ENCODE measurements at regions not wholly inside any gene's neighbourhood (a gene's known extent, or its start where the extent isn't known, plus 50 kb on each side); places are given as distances from the start of the nearest gene placed in this dataset.
"Not testable (repeated sequence)": the region's sequence is repeated elsewhere in the genome, so short reads cannot be mapped to it uniquely, and the experiment has no call there.

- DNase-seq (ENCODE audit: low read depth), result no peak
These were observed 107.0 kb upstream of the TMEM132E start for GRCh38 chr17:34472363-34472762.

DNA sequence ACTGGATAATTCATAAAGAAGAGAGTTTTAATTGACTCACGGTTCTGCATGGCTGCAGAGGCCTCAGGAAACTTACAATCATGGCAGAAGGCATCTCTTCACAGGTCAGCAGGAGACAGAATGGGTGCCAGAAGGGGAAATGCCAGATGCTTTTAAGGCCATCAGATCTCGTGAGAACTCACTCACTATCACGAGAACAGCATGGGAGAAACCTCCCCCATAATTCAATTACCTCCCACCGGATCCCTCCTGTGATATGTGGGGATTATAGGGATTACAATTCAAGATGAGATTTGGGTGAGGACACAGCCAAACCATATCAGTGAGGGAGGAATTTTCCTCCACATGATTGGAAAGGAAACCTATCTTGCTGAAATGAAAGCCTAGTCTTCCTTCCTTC, 108.1 kb upstream of the TMEM132E start:
- DNase-seq (ENCODE audit: low read depth), result not testable (repeated sequence)

GRCh38 chr17:34465789-34466188, 102.8 kb upstream of the CCL1 start:
- no peak for DNase-seq (ENCODE audit: low read depth)

- DNase-seq (ENCODE audit: low read depth), result no peak
These were observed 101.8 kb upstream of the CCL1 start for GRCh38 chr17:34464812-34465211.

GRCh38 chr17:34458266-34458665, 95.2 kb upstream of the CCL1 start:
- no peak for DNase-seq (ENCODE audit: low read depth)

- DNase-seq (ENCODE audit: low read depth), result no peak
These were observed 93.1 kb upstream of the CCL1 start for GRCh38 chr17:34456121-34456520.

DNA sequence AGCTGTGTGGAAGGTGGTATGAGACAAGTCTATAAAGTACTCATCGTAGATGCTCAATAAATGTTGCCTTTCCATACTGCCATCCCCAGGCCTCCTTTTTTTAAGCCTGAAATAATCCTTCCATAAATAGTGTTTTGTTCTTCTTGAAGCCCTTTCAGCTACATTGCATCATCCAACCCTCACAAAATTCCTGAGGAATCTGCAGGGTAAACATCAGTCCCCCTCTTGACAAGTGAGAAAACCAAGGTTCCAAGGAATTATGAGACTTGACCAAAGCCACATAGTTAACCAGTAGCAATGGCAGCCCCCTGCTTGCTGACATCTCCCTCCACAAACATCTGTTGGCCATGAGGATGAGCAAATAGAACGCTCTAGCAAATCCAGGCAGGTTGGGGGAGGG, 89.7 kb upstream of the CCL1 start:
- DNase-seq (ENCODE audit: low read depth), result no peak

- no peak for DNase-seq (ENCODE audit: low read depth)
These were observed 88.3 kb upstream of the CCL1 start for GRCh38 chr17:34451313-34451712.

DNA sequence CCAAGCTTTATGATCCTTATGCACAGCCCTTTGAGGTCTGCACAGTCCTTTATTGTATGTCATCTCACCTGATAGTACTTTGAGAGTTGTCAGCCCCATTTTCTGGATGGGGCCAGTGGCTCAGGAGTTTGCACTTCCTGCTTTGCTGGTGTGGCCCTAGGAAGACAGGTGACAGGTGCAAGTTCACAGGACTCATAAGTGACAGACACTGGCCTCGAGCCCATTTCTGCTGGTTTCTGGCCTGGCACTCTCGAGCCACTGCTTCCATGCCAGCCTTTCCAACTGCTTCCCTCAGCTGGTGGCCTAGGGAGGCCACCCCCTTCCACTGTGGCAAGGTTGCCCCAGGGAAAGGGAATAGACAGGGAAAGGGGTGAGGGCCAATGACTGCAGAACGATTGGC, 84.4 kb upstream of the CCL1 start:
- no peak for DNase-seq (ENCODE audit: low read depth)

GRCh38 chr17:34445101-34445500, 82.1 kb upstream of the CCL1 start:
- DNase-seq (ENCODE audit: low read depth), result no peak

- no peak for DNase-seq (ENCODE audit: low read depth)
These were observed 80.8 kb upstream of the CCL1 start for GRCh38 chr17:34443619-34444469.

DNA sequence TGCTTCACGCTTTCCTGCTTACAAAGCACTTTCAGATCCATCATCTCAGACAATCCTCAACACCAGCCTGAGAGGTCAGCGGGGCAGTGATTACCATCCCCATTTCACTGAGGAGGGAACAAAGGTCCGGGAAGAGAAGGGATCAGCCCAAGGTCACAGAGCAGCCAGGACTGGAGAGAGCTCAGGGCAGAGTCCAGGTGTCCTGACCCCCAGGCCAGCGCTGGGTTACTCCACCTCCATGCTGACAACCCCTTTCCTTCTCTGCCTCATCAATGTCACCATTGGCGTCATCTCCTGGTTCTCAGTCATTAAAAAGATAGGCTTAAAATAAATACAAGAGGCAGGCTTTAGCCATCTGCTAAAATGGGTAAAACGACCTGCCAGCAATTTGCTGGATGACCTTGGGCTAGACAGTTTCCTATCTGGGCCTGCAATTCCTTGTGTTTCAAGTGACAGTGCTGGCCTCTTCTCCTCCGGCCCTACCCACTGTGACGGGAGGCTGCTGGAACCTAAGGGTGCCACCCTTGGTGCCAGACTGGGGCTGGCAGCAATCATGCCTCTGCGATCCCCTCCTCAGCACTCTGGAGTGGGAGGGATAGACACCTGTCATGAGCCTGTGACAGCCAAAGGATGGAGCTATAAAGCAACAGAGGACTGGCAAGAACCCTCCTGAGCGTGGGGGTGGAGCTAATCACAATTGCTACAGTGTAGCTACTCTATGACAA, 79.5 kb upstream of the CCL1 start:
- DNase-seq (ENCODE audit: low read depth), result no peak

DNA sequence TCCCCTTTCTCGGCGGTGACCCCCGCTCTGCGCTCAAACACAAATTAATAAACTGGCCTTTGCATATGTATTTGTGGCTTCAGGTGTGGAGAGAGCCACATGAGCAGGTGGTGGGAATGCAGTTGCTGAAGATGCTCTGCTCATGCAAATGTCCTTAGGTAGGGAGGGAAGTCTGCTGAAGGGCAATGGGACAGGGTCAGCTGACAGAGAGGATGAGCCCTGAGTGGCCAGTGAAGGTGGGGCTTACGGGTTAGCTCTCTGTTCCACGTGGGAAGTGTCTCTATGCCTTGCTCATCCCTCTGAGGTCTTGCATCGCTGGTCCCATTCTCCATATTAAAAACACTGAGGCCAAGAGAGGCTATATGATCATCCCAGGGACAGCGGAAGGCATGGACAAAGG, 74.2 kb upstream of the CCL1 start:
- DNase-seq (ENCODE audit: low read depth), result no peak

- DNase-seq (ENCODE audit: low read depth), result no peak
These were observed 73.6 kb upstream of the CCL1 start for GRCh38 chr17:34436607-34437006.

- DNase-seq (ENCODE audit: low read depth), result no peak
These were observed 72.3 kb upstream of the CCL1 start for GRCh38 chr17:34435182-34435928.

GRCh38 chr17:34434052-34434451, 71.0 kb upstream of the CCL1 start:
- no peak for DNase-seq (ENCODE audit: low read depth)

DNA sequence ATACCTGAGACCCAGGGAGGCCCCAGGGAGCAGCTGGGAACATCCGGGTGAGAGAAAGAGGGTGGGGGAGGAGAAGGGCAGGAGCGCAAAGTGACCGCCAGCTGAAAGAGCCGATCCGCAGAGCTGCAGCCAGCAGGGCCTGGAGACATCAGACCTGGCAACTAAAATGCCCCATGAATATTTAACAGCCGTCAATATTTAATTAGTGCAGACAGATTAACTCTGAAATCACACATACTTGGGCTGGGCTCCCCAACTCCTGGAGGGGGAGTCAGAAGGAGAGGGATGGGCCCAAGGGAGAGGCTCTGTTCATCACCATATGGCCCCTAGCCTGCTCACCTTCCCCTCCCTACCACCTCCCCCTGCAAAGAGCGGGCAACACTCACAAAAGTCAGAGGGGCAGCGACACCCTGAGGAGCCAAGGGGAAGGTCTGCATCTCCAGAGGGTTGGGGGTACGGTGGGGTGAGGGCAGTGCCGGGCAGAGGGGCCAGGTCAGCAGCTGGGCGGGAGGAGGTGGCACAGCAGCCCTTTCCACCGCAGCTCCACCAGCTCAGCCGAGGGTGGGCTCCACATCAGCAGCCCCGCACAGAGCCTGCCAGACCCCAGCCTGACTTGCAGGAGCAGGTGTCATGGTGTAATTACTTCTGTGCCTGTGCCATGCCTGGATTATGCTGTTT, 61.9 kb upstream of the CCL1 start:
- DNase-seq (ENCODE audit: low read depth), result no peak

DNA sequence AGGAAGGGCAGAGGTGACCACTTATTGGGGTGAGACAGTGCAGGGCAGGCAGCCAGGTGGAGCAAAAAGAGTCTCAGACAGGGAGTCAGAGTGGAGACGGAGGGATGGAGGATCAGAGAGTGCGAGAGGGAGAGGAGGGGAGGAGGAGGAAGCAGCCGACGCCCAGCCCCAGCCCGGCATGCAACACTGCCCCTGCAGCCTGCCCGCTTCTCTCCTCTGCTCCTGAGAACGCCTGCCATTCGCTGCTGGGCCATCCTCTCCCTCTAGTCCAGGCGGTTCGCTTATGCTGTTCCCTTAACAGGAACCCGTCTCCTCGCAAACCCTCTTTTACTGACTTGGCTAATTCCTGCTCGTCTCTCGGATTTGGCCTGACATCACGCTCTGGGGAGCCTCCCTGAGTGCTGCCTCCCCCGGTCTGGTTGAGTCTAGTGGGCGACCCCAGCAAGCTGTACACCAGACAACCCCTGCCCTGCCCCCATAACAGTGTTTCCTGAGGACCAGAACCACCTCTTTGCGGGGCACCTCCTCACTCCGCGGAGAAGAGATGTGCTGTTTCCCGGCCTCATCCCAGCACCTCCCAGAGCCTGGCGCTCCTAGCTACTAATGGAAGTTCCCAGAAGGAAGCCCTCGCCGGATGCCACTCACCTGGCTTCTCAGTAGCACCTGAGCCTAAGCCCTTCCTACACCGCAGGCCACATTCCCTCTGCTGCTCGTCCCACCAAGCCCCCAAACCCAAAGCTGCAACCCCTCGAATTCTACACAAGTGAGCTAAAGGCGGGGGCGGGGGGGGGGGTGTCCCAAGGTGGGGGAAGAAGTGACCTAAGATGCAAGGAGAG, 61.2 kb upstream of the CCL1 start:
- no peak for DNase-seq (ENCODE audit: low read depth)

DNA sequence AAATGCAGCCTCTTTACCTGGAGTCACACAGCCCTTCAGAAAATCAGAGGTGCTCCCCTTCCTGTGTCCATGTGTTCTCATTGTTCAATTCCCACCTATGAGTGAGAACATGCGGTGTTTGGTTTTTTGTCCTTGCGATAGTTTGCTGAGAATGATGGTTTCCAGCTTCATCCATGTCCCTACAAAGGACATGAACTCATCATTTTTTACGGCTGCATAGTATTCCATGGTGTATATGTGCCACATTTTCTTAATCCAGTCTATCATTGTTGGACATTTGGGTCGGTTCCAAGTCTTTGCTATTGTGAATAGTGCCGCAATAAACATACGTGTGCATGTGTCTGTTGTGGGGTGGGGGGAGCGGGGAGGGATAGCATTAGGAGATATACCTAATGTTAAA, 60.3 kb upstream of the CCL1 start:
- DNase-seq (ENCODE audit: low read depth), result not testable (repeated sequence)

- DNase-seq (ENCODE audit: low read depth), result no peak
These were observed 57.9 kb upstream of the CCL1 start for GRCh38 chr17:34420900-34421299.

DNA sequence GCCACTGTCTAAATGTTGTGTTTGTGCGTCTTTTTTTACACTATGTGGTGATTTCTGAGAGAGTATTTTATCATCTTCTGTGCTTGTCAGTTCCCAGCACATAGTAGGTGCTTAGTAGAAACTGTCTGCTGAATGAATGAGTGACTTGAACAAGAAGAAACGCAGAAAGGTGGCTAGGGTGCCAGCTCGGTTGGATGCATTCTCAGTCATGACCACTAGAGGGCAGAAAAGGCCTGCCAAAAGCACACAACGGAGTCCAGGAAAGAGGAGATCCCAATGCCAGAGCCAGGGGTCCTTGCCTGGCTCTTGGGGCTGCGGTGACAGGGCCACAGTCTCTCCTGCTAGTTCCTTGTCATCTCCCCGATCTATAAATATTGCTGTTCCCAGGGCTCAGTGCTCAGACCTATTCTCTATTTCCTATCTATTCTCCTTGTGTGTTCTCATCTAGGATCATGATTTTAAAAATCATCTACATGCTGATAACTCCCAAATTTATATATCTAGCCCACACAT, 57.3 kb upstream of the CCL1 start:
- peak; percentile 45 for DNase-seq (ENCODE audit: low read depth)
